NCI-H2227 (cell line): ENCODE measurements at regions not wholly inside any gene's neighbourhood (a gene's known extent, or its start where the extent isn't known, plus 50 kb on each side); places are given as distances from the start of the nearest gene placed in this dataset.

Experiments used
- DNase-seq: peaks from one replicate; lab custom pipeline; 2025; ENCODE audit not compliant: unreplicated experiment; lab: John Stamatoyannopoulos, UW

DNA sequence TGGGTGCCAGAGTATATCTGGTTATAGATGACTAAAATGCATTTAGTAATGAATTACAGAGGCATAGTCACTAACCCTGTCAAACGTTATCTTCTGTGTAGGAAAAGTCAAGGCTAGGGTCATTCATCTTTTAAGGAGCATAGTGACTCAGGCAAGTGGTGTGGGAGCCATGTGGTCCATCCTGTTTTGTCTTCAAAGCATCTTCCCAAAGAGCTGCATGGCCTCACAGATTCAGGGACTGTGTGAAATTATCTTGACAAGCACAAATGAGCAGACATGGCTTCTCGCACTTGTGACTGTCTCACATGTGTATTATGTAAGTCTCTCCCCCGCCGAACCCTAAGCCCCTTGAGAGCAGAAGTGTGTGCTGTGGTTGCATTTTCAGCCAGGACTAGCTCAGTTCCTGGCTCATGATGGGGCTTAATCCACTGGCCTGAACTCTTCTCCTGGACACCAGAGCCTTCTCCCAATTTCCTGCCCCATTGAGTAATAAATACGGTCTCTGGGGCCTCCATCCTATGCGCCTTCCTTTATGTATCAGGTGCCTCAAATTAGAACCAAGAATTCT lies 769.1 kb downstream of the QKI start:
- DNase-seq: no peak

DNA sequence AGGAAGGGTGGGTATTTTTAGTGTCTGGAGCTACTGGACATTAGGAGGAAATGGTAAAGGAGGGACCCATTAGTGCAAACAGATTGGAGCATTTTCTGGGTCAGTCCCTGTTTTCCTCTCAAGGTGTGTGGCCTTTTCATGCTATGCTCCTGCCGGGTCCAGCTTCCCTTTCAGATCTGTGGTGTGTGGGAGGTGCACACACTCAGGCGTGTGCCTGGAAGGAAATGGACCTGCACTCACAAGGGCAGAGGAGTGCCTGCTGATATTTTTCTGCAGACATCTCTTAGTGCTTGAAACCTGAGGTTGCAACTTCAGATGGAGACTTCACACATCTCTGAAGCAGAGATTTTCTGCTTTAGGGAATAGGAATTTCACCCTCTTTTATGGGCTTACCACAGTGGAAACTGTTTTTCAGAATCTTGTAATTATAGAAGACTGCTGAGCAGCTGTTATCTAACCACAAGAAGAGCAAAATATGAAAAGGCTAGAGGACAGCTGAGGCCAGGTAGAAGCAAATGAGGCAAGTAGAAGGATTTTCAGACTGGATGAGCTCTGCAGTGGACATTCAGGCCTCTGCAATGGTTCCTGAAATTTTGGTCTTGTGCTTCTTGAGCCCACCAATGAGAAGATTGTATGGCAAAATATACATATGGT lies 764.3 kb downstream of the QKI start:
- DNase-seq: no peak

DNA sequence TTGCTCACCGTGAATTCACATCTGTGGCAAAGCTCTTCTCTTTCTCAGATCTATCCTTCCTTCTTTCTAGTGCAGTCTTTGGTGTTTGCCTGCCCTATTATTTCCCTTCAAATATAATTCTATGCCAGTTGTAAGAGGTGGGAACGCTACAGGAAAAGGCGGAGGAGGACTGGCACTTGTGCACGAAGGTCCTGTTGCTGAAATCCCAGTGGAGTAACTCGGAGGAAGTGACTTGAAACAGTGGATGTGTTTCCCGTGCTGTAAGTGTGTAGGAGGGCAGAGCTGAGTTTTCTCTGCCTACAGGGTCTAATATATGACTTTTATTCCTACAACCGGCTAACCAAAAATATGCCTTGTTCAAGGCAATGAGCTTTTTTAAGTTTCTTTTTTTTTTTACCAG lies 754.8 kb downstream of the QKI start:
- no peak for DNase-seq

DNA sequence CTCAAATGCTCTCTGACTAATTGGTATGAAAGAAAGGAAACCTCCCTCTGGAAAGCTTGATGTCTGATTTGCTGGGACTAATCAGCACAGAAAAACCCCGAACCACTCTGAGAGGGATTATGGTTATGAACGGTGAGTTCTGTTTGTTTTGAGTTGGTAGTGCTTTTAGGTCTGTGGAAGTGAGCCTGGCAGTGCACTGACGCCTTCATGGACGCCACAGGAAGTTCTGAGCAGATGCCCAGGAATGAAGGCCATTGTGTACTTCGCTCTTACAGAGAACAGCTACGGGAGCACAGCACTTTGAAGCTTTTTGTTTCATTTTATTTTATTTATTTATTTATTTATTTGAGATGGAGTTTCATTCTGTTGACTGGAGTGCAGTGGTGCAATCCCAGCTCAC lies 754.1 kb downstream of the QKI start:
- DNase-seq: no peak

DNA sequence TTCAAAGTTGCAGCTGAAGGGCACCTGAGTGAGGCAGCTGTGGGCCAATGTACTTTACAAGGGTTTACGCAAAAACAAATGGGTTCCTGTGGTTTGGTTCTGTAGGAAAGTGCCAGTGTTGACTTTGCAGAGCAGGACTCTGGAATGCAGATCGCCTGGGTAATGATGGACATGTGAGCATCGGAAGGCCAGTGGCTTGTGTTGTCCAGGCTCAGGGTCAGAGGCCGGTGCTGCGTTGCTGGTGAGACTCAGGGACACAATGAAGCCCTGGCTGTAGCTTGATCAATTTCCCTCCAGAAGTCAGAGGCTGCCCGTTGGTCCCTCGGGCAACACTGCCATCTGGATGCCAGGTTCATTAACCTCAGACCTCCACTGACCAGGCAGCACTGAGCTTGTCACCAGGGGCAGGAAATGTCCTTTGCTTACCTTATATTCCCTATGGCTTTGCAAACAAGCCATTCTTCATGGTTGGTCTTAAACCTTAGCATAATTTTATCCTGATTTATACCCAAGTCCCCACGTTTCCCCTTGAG lies 753.4 kb downstream of the QKI start:
- no peak for DNase-seq

DNA sequence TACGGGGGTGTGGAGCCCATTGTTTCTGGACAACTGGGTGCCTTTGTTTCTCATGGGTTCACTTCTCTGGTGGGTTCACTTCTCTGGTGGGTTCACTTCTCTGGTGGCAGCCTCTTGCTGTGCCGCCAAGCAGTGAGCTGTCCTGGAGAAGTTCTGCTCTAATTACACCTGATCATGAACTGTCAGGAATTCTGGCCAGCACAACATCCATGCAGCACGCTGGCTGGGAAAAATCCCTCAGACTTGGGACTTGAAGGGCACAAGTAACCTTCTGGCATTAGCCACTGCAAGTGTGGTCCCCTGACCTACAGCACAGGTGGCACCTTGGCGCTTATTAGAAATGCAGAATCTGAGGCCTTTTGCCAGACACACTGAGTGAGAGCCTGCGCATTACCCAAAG lies 752.5 kb downstream of the QKI start:
- DNase-seq: no peak

DNA sequence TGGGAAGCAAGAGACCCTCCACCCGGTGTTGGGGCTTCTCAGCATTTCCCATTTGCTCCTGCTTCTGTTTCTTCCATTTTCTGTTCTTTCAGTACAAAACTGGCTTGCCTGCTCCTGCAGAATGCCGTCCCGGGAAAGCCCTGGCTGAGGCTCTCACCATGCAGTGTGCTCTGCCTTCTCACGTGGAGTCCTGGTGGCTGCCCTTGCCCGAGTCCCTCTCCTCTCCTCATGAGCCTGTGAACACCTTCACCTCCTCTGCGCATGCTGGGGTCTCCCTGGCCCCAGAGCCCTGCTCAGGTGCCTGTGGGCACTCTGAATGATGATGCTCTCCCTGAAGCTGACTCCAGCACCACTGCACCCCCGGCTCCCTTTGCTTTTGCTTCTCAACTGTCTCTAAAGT lies 752.0 kb downstream of the QKI start:
- DNase-seq: no peak

DNA sequence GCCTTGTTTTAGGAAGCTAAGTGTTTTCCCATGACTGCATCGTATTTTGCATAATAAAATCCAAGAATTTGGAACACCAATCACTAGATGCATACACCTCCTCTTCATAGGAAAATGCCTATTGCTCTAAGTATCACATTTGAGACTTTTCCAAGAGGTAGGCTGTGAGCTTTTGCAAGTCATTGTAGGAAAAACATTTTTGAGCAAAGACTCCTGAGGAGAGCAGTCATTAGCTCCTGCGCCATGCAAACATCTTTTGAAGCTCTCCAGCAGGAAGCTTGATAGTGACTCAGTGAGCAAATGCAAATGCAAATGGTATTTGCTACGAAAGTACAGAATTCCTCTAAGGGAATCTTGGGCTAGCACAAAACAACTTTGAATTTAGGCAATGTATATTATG lies 750.4 kb downstream of the QKI start:
- no peak for DNase-seq

DNA sequence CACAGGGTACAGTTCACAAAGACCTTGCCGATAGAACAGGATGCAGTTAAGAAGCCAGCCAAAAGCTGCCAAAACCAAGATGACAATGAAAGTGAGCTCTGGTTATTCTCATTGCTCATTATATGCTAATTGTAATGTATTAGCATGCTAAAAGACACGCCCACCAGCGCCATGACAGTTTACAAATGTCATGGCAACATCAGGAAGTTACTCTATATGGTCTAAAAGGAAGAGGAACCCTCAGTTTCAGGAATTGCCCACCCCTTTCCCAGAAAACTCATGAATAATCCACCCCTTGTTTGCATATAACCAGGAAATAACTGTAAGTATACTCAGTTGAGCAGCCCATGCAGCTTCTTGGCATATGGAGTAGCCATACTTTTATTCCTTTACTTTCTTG lies 748.7 kb downstream of the QKI start:
- DNase-seq: no peak

DNA sequence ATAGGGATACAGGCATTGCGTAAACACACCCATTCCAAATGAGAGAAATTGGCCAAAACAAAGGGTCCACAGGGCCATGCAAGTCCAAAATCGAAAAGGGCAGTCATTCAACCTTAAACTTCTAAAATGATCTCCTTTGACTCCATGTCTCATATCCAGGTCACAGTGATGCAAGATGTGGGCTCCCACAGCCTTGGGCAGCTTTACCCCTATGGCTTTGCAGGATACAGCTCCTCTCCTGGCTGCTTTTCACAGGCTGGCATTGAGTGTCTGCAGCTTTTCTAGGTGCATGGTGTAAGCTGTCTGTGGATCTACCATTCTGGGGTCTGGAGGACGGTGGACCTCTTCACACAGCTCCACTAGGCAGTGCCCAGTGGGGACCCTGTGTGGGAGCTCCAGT lies 744.5 kb downstream of the QKI start:
- no peak for DNase-seq

DNA sequence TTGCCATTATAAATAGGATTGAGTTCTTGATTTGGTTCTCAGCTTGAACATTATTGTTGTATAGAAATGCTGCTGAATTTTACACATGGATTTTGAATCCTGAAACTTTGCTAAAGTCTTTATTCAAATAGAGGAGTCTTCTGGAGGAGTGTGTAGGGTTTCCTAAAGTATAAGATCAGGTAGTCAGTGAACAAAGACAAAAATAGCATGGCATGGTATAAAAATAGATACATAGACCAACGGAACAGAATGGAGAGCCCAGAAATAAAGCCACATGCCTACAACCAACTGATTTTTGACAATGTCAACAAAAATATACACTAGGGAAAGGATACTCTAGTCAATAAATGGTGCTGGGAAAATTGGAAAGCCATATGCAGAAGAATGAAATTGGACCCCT lies 740.1 kb downstream of the QKI start:
- no peak for DNase-seq

DNA sequence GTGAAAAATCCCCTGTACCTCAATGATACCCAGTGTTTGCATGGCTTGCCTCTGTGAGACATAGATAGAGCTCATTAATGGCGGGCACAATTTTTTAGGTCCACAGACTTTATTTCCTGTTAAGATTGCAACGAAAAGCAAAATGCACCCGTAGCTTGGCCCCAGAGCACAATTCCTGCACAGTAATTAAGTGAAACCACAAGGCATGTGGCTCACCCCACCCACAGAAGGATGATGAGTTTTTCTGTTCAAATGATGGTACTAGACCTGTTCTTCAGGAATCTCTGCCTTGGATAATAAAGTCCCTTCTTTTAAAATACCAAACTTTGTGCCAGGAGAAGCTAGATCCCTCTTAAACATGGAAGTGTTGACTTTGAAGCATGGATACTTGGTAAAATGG lies 738.1 kb downstream of the QKI start:
- DNase-seq: no peak

DNA sequence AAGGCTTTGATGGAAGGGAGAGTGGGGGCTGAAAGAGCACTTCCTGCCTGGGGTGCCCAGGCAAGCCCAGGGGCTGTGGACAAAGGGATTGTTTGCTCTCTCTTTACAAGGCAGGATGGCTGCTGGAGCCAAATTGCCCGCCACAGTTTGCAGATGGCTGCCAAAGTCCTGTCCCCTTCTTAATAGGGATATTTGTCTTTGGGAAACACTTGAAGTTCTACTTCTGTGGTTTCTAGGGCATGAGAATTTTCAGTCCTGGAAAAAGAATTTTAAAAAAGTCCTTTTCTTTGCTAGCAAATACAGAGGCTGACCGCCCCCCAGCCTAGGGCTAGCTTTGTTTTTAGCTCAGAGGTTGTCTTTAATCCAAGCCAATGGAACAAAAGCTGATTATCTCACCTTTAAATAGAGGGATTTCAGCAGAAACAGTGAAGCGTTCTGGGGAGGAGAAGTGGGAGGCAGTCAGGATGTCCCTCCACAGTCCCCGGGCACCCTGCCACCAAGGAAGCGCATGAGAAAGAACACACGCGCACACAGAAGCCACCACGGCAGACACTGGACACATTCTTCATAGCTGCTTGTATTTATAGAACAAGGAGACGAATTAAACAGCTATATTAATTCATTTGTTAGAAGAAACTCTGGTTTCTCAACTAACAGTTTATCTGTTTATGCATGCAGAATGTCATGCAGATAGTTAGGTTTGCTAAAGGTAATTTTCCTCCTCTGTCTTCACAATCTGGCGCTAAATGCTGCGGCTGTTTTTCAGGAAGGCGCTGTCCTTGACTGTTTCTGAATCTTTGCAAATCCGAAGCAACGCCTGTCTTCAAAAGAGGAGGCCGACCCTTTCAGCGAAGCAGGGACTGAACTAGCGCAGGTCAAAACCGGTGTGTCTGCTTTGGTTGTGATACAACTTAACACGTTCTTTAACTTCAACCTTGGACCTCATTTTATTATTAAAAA lies 736.9 kb downstream of the QKI start:
- DNase-seq: no peak

DNA sequence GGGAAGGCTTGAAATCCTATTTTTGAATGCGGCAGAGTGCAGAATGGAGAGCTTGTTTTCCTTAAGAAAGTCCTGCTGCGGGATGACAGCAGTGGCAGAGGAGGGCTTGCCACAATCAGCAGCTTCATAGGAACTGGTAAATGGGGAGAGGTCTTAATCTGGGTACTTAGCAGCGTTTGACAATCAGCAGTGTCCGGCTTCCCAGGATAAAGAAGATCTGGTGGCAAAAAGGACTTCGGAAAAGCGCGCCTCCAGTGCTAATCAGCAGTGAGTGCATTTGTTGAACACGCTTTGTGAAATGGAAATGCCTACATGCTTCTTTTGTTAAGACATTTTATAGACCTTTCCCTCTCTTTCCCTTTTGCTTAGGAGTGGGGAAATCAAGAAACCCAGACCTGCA lies 735.7 kb downstream of the QKI start:
- DNase-seq: no peak

DNA sequence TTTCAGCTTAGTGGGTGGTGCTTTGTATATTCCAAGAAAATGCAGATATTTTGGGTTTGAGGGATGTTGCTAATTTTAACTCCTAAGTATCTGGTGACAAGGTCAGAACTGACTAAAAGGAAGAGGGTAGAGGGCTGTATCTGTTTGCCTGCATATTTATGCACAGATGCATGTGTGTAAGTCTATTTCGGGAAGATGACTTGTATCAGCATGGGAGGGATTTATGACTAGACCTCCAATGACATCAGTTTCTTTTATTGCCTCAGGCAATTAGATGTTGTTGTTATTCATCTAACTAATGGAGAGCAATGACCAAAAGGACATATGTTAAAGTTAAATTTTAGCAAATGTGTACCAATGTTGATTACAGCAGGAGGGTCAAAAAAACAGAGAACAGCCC lies 734.3 kb downstream of the QKI start:
- no peak for DNase-seq

DNA sequence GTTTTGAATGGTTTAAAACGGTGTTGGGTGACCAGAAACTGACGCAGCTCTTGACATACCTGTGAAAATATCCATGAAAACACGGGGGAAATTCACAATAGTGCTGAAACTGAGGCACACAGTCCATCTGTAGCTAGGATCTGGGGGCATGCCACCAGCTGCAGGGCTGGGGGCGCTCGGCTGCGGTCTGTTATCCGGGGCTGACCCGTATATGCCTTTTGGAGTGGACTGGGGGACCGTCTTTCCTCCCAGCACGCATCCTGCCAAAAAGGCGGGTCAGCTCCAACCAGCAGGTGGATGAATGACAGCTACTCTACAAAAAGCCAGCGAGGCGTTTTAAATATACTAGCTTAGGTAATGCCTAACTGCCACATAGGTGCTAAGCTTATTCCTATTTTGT lies 729.8 kb downstream of the QKI start:
- no peak for DNase-seq

DNA sequence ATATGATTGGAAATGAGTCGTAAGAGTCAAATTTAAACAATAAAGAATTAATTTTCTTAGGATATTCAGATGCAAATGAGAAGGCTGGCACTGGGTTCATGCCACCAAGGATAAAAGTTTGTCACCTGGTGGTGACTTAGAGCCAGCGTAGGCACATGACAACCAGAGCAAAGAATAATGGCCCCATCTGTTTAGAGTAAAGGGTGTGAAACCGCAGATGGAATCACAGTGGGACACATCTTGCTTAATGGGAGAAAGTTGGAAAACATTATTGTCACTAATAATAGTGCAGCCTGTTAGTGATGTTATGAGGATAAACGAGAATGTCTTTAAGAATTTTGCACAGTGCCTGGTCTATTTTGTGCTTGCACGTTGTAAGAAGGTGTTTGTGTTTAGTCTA lies 727.8 kb downstream of the QKI start:
- DNase-seq: no peak

DNA sequence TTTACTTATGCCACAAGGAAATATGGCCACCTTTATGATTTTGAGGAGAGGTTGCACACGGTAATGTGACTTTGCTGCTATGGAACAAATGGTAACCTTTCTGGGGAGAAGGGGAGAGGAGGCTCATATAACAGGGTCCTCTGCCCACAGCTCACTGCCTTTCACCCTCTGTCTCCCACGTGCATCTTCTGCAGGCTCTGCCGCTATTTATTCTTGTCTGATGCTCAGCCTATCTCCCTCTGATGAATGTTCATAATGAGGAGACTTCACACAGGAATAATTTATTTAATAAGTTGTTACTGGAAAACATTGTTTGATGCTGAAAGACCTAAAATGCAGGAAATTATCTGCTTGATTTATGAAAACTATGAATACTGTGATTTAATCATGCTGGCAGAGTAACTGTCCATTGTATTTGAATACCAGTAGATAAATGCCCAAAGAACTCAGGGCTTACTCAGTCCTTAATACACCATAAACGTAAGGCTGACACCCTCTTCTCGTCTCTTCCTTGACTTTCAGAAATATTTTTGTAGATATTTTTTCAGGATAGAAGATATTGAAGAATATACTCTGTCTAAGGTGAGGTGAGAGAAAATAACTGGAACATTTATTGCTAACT lies 721.1 kb downstream of the QKI start:
- no peak for DNase-seq

DNA sequence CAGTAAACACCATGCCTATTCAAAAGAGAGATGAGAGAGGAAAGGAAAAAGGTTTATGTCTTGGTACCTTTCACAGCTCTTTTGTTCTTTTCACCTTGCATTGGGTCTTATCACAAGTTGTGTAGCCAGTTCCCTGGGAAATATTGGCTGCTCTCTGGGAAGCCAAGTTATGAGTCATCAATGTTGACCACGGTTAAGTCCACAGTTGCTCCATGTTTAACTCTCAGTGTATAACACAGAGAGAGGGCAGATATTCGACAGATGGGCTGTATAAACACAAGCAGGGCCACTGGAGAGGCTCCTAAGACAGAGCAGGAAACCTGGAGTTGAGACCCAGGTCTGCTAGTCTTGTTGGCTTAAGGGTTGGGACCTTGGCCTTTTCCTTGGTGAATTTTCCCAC lies 718.6 kb downstream of the QKI start:
- DNase-seq: no peak

DNA sequence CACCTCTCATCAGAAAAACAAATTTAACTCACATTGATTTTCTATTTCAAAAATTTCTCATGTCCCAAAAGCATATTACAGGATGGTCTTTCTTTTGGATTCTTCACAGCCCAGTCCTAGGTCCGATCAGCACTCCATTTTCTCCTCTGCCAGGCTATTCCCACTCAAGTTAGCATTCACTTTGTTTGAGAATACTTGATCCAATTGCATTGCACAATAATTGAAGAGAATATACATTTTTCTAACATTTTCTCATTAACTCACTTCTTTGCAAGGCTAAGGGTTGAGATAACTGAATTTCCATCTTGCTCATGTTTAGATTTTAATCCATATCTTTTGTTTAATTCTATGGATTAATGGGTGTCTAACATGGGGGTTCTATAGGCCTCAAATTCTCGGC lies 716.1 kb downstream of the QKI start:
- no peak for DNase-seq

DNA sequence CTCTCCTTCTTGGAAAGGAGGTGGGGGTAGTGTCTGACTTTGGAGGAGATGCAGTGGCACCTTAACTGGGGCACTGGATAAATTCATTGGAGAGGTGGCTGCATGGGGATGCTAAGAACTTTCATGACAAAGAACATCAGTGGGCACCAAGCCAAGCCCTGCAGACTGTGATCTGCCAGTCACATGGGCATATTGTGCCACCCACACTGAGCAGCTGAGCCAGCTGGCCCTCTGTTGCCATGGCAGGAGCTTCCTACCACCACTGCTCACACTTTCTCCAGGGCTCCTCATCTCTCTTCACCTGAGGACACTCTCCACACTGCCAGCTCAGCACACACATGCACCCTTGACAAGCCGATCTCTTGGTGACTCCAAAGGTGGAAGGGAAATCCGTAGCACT lies 715.6 kb downstream of the QKI start:
- DNase-seq: no peak

DNA sequence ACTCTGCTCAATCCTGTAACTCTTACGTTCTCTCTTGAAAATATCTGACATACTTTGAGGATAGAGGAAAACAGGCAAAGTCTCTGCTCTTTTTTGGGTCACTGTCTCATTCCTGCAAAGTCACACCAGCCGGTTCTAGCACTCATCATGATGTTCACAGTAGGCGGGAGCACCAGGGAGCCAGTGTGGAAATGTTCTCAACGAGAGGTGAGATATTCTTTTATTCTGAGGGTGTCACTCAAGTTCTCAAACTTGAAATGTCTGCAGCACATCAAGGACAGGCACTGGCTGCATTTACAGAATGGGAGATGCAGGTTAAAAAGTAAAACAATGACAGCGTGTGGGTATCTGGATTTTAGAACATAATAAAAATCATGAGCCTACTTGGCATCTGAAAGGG lies 714.7 kb downstream of the QKI start:
- no peak for DNase-seq
